HCT116 (cell line): ENCODE measurements at regions not wholly inside any gene's neighbourhood (a gene's known extent, or its start where the extent isn't known, plus 50 kb on each side); places are given as distances from the start of the nearest gene placed in this dataset.

Experiments used
- CEBPB ChIP-seq: IDR thresholded peaks from 2 replicates; pipeline ENCODE4 v1.6.1; 2012; ENCODE audit warnings: low read depth
- CTCF ChIP-seq, 3 experiments: fragments of 200-600 bp in 1 of 3; sonication (generic) in 1 of 3; IDR thresholded peaks in 2 of 3; conservative IDR thresholded peaks in 1 of 3; 2 replicates each; pipeline ENCODE4 v1.5.1; 2012 to 2017; ENCODE audit warnings: low read depth in 2 of 3, low read length in 2 of 3, antibody characterized with exemption in 1 of 3, borderline replicate concordance in 1 of 3, control low read depth in 1 of 3, mild to moderate bottlenecking in 1 of 3, mixed read lengths in 1 of 3, mixed run types in 1 of 3, moderate library complexity in 1 of 3; ENCODE audit not compliant: insufficient read depth in 1 of 3
- EZH2 ChIP-seq: fragments of 200-600 bp; sonication (generic); IDR thresholded peaks from 2 replicates; pipeline ENCODE4 v1.6.1; 2017; ENCODE audit warnings: antibody characterized with exemption, mixed run types
- EZH2phosphoT487 ChIP-seq: fragments of 200-600 bp; IDR thresholded peaks from 2 replicates; pipeline ENCODE4 v1.6.1; 2018; ENCODE audit warnings: antibody characterized with exemption, borderline replicate concordance
- JUND ChIP-seq: IDR thresholded peaks from 2 replicates; pipeline ENCODE4 v1.6.1; 2012
- POLR2A ChIP-seq: IDR thresholded peaks from 2 replicates; pipeline ENCODE4 v1.7.0; 2011; ENCODE audit warnings: borderline replicate concordance; ENCODE audit not compliant: insufficient read depth, insufficient read length; ENCODE audit errors: extremely low read depth
- POLR2AphosphoS5 ChIP-seq: IDR thresholded peaks from 2 replicates; pipeline ENCODE4 v1.6.1; 2011; ENCODE audit warnings: mild to moderate bottlenecking, low read depth, low read length, moderate library complexity
- SIN3A ChIP-seq: IDR thresholded peaks from 2 replicates; pipeline ENCODE4 v1.6.1; 2012; ENCODE audit warnings: low read depth
- YY1 ChIP-seq: IDR thresholded peaks from 2 replicates; pipeline ENCODE4 v1.6.1; 2011; ENCODE audit warnings: low read length, low read depth, moderate library complexity, mild to moderate bottlenecking; ENCODE audit not compliant: insufficient replicate concordance; ENCODE audit errors: extremely low read depth

GRCh38 chr3:191770541-191770940 lies 309.6 kb downstream of the PYDC2 start:
- TF ChIP-seq EZH2 (no peak), SIN3A (no peak), CTCF (IDR thresholded peaks at IDR 0.05 in 2 of 3, conservative IDR thresholded peaks at IDR 0.05 in 1 of 3; ENCODE audit: borderline replicate concordance in 1 of 3, insufficient read depth in 1 of 3, low read depth in 2 of 3, low read length in 2 of 3) (no peak), YY1 (no peak), POLR2A (no peak), POLR2AphosphoS5 (no peak), CEBPB (no peak), EZH2phosphoT487 (no peak), JUND (no peak)
